HG03103 (cell line): ENCODE measurements at regions not wholly inside any gene's neighbourhood (a gene's known extent, or its start where the extent isn't known, plus 50 kb on each side); places are given as distances from the start of the nearest gene placed in this dataset.
A peak's percentile ranks its signal among the peaks of the same experiment; 100 is the strongest.
"Not testable (repeated sequence)": the region's sequence is repeated elsewhere in the genome, so short reads cannot be mapped to it uniquely, and the experiment has no call there.

Experiments used
- ATAC-seq: cut with Tn5 transposase; IDR thresholded peaks from one replicate; pipeline ENCODE4 v1.9.1; 2021; ENCODE audit warnings: low read depth; ENCODE audit not compliant: unreplicated experiment

- ATAC-seq = not testable (repeated sequence)
Observed at GRCh38 chr3:145709779-145710178, 451.2 kb downstream of the PLOD2 start.

DNA sequence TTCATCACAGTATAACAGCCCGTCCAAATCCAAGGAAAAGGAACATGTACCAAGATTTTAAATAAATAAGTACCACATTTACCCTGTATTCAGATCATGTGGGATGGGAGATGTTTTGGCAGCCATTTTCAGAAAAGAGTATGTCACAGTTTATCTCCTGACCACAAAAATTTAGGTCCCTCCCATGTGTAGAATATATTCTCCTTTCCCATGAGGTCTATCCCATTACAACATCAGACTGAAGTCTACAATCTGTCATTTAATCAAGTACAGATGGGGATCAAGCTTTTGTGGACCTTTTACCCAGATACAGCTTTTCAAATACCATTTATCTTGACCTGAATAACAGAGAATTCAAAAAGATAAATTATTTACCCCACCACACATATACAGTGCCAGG lies 444.5 kb downstream of the PLOD2 start:
- ATAC-seq = no peak

DNA sequence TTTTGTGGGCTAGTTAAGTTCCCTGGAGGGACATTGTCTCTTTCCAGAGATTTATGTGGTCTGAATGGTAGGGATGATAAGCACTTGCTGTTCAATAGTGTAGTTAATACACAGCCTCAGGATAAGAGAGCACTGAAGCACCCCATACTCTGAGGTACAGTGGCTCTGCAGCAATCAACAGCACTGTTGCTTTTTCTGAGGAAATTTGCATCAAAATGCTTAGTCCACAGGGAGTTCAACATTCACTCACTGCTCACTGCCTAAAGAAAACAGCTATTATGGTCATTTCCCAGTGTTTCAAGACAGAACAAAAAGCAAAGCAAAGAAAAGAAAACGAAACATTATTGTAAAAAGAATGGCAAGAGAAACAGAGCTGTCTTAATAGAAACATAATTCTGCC lies 441.9 kb downstream of the PLOD2 start:
- no peak for ATAC-seq

- ATAC-seq = no peak
Observed at GRCh38 chr3:145721273-145721805, 439.6 kb downstream of the PLOD2 start.

GRCh38 chr3:145721815-145722214 lies 439.2 kb downstream of the PLOD2 start:
- ATAC-seq = no peak

- ATAC-seq = no peak
Observed at GRCh38 chr3:145727476-145727875, 433.5 kb downstream of the PLOD2 start.

GRCh38 chr3:145735631-145736030 lies 425.4 kb downstream of the PLOD2 start:
- no peak for ATAC-seq

DNA sequence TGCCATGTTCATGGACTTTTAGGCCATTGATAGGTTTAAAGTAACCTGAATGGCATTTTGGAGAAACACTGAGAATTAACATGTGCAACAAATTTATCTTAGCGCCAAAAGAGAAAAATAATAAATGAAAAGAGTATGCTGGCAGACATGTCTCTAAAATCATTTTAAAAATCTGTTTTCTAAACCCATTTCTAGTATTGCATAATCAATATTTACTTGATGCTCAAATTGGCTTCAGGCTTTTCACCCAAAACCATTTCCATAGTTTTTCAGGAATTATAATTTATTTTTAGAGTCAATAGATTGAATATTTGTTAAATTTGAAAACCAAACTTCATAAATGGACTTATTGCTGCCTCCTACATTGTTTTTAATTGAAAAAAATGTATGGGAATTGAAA lies 423.0 kb downstream of the PLOD2 start:
- ATAC-seq = no peak

GRCh38 chr3:145739926-145740325 lies 421.1 kb downstream of the PLOD2 start:
- no peak for ATAC-seq

DNA sequence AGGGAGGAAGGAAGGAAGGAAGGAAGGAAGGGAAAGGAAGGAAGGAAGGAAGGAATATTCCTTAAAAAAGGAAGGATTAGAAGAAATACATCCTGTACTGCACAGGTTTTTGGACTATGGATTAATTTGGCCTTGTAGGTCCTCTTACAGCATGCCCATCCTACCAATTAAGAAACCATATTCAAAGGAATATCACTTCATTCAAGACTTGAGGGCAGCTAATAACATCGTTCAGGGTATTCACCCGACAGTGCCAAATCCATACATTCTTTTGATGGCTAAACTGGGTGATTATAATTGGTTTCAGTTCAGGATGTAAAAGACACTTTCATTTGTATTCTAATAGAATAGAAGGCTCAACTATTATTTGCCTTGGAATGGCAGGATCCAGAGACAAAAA lies 410.3 kb downstream of the PLOD2 start:
- ATAC-seq = no peak

- no peak for ATAC-seq
Observed at GRCh38 chr3:145752576-145752975, 408.4 kb downstream of the PLOD2 start.

DNA sequence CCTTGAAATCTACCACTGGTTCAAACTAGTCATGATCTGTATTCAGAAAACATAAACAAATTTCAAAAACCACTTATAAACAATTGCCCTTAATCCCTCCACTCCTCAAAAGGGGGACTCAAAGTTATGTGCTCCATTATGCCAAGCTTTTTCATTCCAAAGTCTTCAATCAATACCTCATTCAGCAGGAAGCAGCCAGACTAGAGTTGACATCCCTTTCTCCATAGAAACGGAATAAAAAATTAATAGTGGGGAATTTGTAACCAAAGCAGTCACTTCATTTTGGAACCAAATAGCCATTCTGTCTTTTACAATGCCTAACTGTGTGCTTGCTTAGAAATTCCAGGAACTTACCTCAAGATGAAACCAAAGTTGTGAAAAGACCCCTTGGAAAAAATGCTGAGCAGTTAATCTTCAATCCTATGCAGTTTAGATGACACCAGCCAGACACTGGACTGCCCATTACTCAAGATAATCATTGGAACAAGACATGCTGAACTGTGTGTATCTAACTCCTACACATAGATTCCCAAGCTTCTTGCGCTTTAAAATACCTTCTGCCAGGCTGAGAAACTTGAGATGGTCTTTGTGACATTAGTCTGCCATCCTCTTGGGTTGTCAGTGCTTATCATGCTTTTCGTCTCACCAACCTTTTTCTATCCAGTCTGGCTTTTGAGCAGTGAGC lies 406.2 kb downstream of the PLOD2 start:
- ATAC-seq = no peak

DNA sequence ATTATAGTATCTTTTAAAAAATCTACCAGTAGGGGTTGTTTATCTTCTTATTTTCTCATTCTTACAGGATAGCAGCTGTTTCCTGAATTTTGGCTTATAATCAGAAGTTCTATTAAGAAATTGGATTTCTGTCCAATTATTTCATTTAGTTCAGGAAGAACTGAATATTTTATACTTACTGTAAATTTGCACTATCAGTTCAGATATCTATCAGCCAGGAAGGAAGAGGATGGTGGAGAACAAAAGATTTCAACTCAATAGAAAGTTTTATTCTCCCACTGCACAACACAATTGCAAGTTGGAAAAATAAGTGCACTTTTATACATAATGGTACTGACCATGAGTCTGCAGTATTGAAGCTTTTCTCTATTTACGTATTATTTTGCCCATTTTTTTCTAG lies 400.9 kb downstream of the PLOD2 start:
- no peak for ATAC-seq

GRCh38 chr3:145767909-145768308 lies 393.1 kb downstream of the PLOD2 start:
- ATAC-seq = no peak

- ATAC-seq = peak; percentile 70
Observed at GRCh38 chr3:145776782-145777408, 384.1 kb downstream of the PLOD2 start.

DNA sequence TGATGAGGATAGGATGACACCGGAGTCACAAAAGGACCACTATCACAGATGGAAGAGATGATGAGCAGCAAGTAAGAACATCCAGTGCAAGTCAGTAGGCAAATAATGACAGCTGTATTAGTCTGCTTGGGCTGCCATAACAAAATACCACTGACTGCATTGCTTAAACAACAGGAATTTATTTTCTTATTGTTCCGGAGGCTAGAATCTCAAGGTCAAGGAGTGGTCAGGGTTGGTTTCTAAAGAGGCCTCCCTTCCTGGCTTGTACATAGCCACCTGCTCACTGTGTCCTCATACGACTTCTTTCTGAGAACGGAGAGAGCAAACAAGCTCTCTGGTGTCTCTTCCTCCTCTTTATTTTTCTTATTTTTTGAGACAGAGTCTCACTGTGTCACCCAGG lies 380.7 kb downstream of the PLOD2 start:
- ATAC-seq = no peak

GRCh38 chr3:145785668-145786067 lies 375.3 kb downstream of the PLOD2 start:
- ATAC-seq = no peak

- no peak for ATAC-seq
Observed at GRCh38 chr3:145798007-145798406, 363.0 kb downstream of the PLOD2 start.

DNA sequence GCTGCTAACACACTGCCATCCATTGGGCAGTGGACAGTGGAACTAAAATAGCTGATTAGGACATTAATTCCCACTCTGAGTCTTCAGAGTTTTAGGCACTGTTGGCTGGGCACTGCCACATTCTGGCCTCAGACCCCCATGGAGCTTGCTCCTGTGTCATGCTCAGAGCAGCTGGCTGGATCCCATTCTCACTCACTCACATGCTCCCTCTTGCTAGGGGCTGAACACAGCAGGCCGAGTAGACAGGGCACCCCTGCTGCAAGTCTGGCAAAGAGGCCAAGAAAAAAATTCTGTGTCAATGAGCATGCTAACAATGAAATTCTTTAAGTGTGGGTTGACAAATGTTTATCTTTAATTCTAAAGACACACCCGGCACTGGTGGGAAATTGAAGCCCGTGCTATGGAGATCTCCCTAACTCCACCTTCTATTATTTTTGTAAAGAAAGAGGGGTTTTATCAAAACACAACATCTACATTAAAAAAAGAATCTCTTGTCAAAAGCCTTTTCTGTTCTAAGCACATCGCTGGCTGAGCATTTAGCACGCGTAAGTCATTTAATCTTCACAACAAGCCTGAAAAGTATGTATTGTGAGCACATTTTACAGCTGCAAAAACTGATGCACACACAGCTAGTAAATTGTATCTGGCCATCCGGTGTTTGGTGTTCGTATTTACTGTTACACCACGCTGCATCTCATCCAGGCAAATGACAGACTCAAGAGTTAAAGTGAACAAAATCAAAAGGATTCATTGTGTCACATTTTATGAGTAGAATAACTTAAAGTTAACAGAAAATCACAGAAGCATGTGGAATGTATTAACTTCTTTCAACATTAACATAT lies 362.1 kb downstream of the PLOD2 start:
- ATAC-seq = no peak

DNA sequence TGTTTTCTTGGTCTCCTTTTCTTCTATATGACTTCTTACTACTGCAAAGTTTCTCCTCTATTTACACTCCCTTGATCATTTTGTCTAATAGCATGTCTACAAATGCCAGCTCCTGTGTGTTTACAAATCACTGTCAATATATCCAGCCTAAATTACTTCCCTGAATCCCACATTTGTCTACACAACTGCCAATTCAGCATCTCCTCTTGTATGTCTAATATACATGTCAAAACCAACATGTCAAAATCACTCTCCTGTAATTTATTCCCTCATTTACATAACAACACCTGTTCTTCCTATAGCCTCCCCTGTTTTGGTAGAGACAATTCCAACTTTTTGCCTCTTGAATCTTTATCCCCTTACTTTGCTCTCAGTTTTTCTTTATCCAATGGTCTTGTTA lies 359.3 kb downstream of the PLOD2 start:
- ATAC-seq = no peak

DNA sequence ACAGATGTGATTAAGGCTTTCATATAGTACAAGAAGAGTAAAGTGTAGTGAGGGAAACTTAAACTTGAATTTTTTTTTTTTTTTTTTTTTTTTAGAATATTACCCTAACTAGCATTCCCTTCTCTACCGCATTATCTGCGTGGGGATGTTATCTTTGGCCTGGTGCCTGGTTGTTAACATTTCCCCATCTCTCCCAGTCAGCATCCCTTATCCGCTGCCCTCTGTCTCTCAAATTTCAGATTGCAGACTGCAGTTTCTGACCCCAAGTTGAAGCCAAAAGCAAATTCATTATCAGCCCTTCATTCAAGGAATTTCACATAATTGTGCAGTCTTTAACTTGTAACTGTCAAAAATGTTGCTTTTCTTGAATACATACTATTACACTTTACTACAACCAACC lies 353.0 kb downstream of the PLOD2 start:
- ATAC-seq = no peak
